GM18951 (cell line): ENCODE measurements at regions not wholly inside any gene's neighbourhood (a gene's known extent, or its start where the extent isn't known, plus 50 kb on each side); places are given as distances from the start of the nearest gene placed in this dataset.

ENCODE experiments used
- POLR2A ChIP-seq: IDR thresholded peaks from 4 replicates; pipeline ENCODE4 v1.6.1; 2011; ENCODE audit warnings: mild to moderate bottlenecking; ENCODE audit not compliant: insufficient read length, insufficient read depth; ENCODE audit errors: extremely low read depth
- in situ Hi-C: fragments of 300-500 bp; cut with MboI; formaldehyde crosslinking; loops from one replicate; pipeline ENCODE4 v1.12.0; 2022; ENCODE audit warnings: low sequenced_read_pairs, mixed read lengths, inconsistent platforms; ENCODE audit not compliant: unreplicated experiment

DNA sequence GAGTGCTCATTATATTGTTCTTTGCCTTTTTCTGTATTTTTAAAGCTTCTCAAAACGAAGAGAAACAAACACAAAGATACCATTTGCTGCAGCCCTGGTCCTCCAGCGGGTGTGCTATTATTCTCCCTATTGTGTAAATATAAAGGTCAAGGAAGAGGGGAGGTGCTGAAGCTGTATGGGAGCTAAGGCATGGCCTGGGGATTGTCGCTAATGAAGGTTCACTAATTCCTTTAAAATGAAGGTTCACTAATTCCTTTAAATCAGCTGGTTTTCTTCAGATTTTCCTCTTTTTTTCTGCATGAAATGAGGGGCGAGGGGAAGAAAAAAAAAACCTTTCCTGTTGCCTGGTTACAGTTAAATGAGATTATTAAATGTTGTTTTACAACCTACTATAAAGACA, 74.5 kb upstream of the MAP1B start:
- no peak for TF ChIP-seq POLR2A
- in situ Hi-C loops, result no loop called here

DNA sequence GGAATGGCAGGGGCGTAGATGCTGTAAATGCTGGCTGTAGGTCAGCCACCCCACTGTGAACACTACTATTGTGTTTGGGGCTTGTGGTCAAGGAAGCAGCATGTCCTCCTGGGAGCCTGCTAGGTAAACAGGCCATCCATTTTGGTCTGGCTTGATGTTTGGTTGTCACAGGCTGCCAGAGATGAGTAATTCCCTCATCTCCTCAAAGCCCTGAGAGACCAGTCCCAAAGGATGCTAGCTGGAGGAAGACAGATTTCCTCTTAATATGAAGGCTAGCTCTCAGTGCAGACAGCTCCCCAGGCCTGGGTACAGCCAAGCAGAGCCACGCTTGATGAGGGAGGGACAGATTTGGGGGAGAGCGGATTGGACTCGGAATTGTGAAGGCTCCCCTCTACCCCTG, 72.5 kb upstream of the MAP1B start:
- in situ Hi-C loops, result no loop called here
- no peak for TF ChIP-seq POLR2A

GRCh38 chr5:72035831-72036230, 71.4 kb upstream of the MAP1B start:
- no peak for TF ChIP-seq POLR2A
- in situ Hi-C loops, result no loop called here

DNA sequence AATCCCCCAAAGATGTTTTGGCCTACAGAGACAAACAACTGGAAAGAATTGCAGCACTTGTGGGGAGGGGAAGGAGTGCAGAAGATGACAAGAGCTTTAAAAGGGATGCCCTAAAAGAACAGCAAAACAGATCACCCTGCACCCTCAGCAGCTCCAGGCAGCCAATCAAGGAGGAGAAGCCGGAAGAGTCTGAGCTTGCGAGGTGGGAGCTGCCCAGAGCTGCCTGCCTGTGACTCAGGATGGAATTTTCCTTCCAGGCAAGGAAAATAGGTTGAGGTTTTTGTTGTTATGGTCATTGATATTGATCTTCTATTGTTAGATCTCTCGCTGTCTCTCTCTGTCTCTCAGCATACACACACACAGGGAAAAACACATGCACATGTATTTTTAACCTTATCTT, 70.3 kb upstream of the MAP1B start:
- no peak for TF ChIP-seq POLR2A
- in situ Hi-C loops, result no loop called here

DNA sequence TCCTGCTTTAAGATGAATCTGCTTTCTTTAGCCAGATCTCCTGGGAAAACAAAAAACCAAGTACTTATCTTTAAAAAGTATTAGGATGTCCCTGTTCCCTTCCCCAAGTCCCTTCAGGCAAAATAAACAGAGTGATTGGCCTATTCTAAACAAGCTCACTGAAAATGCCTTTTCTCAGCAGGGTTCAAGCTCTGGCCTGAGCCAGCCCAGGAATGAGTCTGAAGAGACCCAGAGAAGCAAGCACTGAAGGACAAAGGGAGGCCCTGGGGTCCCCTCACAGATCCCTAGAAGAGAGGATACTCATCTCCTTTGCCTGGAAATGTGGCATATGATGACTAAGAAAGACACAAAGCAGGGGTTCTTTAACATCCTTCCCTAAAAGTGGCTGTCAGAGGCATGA, 66.8 kb upstream of the MAP1B start:
- in situ Hi-C loops, result no loop called here
- TF ChIP-seq POLR2A, result no peak

GRCh38 chr5:72041654-72042053, 65.6 kb upstream of the MAP1B start:
- no peak for TF ChIP-seq POLR2A
- in situ Hi-C loops, result no loop called here

DNA sequence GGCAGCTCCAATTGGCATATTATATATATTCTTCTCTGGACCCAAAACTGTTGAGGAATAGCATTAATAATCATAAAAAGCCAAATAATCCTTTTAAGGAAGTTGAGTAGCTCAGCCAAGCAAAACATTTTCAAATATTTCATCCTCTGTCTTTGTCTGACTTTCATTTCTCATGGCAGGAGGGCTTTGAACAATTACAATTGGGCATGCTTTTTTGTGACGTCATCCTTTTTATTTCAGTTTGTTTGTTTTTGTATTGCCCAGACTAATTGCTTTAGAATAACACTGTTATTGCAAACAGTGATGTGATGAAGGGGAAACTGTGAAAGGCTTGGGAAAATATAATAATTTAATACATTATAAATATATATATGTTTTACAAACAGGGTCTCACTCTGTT, 65.2 kb upstream of the MAP1B start:
- TF ChIP-seq POLR2A, result no peak
- in situ Hi-C loops, result no loop called here

- no peak for TF ChIP-seq POLR2A
- in situ Hi-C loops, result no loop called here
Observed at GRCh38 chr5:72045692-72046091, 61.6 kb upstream of the MAP1B start.

GRCh38 chr5:72046106-72046505, 61.2 kb upstream of the MAP1B start:
- TF ChIP-seq POLR2A, result no peak
- in situ Hi-C loops, result no loop called here

GRCh38 chr5:72055636-72056035, 51.6 kb upstream of the MAP1B start:
- no peak for TF ChIP-seq POLR2A
- in situ Hi-C loops, result no loop called here
